Raji (cell line): ENCODE measurements at regions not wholly inside any gene's neighbourhood (a gene's known extent, or its start where the extent isn't known, plus 50 kb on each side); places are given as distances from the start of the nearest gene placed in this dataset.

ENCODE experiments used
- POLR2A ChIP-seq: IDR thresholded peaks from 2 replicates; pipeline ENCODE4 v1.6.1; 2011; ENCODE audit warnings: low read depth, low read length, control low read depth; ENCODE audit not compliant: insufficient read depth

- no peak for TF ChIP-seq POLR2A
Measured at GRCh38 chr12:85708775-85709174, 127.4 kb downstream of the RASSF9 start.

- no peak for TF ChIP-seq POLR2A
Measured at GRCh38 chr12:85711735-85712390, 124.3 kb downstream of the RASSF9 start.

GRCh38 chr12:85713373-85713772 lies 122.8 kb downstream of the RASSF9 start:
- TF ChIP-seq POLR2A = no peak

- no peak for TF ChIP-seq POLR2A
Measured at GRCh38 chr12:85714425-85714824, 121.8 kb downstream of the RASSF9 start.

- no peak for TF ChIP-seq POLR2A
Measured at GRCh38 chr12:85720308-85721033, 115.7 kb downstream of the RASSF9 start.

GRCh38 chr12:85725991-85726390 lies 110.2 kb downstream of the RASSF9 start:
- TF ChIP-seq POLR2A = no peak

- no peak for TF ChIP-seq POLR2A
Measured at GRCh38 chr12:85733221-85733840, 102.9 kb downstream of the RASSF9 start.

- TF ChIP-seq POLR2A = no peak
Measured at GRCh38 chr12:85733984-85734383, 102.2 kb downstream of the RASSF9 start.

GRCh38 chr12:85740186-85740585 lies 96.0 kb downstream of the RASSF9 start:
- TF ChIP-seq POLR2A = no peak

- no peak for TF ChIP-seq POLR2A
Measured at GRCh38 chr12:85741046-85741445, 95.2 kb downstream of the RASSF9 start.

GRCh38 chr12:85747941-85748495 lies 88.2 kb downstream of the RASSF9 start:
- no peak for TF ChIP-seq POLR2A
